Gastroesophageal sphincter (tissue), 4 donors: ENCODE measurements at regions not wholly inside any gene's neighbourhood (a gene's known extent, or its start where the extent isn't known, plus 50 kb on each side); places are given as distances from the start of the nearest gene placed in this dataset.
A peak's percentile ranks its signal among the peaks of the same experiment; 100 is the strongest.

ENCODE experiments used
- ATAC-seq: fragments of 150-250 bp; one replicate; pipeline ENCODE4 v1.9.1; 2016; ENCODE audit warnings: mild to moderate bottlenecking, moderate library complexity
- H3K27ac ChIP-seq, 4 donors: fragments of 200-600 bp; sonication (generic) in 3 of 4; 1 replicate in 3 of 4; 2 replicates in 1 of 4; pipeline ENCODE4 v1.5.1; 2016 to 2019
- H3K27me3 ChIP-seq: fragments of 200-600 bp; sonication (generic); one replicate; pipeline ENCODE4 v1.5.1; 2019
- H3K36me3 ChIP-seq, 2 donors: fragments of 200-600 bp; sonication (generic); one replicate each; pipeline ENCODE4 v1.5.1; 2019; ENCODE audit warnings: control low read depth in 1 of 2
- H3K4me1 ChIP-seq, 3 donors: fragments of 200-600 bp; sonication (generic); 1 replicate in 2 of 3; 2 replicates in 1 of 3; pipeline ENCODE4 v1.5.1; 2016 to 2019; ENCODE audit warnings: control low read depth in 2 of 3
- H3K4me3 ChIP-seq, 2 donors: fragments of 200-600 bp; sonication (generic); one replicate each; pipeline ENCODE4 v1.5.1; 2019; ENCODE audit warnings: mild to moderate bottlenecking in 1 of 2, moderate library complexity in 1 of 2
- H3K9me3 ChIP-seq, 3 donors: fragments of 200-600 bp; sonication (generic); one replicate each; pipeline ENCODE4 v1.5.1; 2017 to 2019; ENCODE audit warnings: control low read depth in 2 of 3
- CTCF ChIP-seq, 4 experiments: fragments of 200-600 bp in 2 of 4; fragments of 450-650 bp in 2 of 4; sonication (generic) in 1 of 4; IDR thresholded peaks; one replicate each; pipeline ENCODE4 v1.5.1; 2017 to 2019; ENCODE audit warnings: antibody characterized with exemption in 4 of 4, mild to moderate bottlenecking in 2 of 4, moderate library complexity in 2 of 4
- EP300 ChIP-seq: sonication (generic); formaldehyde crosslinking; IDR thresholded peaks from one replicate; pipeline ENCODE4 v1.6.1; 2017; ENCODE audit warnings: antibody characterized with exemption, mild to moderate bottlenecking
- POLR2A ChIP-seq, 2 donors: fragments of 450-650 bp; IDR thresholded peaks; one replicate each; pipeline ENCODE4 v1.6.1; 2017; ENCODE audit warnings: antibody characterized with exemption in 2 of 2, mild to moderate bottlenecking in 2 of 2, moderate library complexity in 1 of 2
- POLR2AphosphoS5 ChIP-seq: sonication (generic); formaldehyde crosslinking; IDR thresholded peaks from one replicate; pipeline ENCODE4 v1.6.1; 2017; ENCODE audit warnings: antibody characterized with exemption
- WGBS, 2 donors: methylation state at CpG; one replicate each; pipeline ENCODE4 v1.1.5; 2018; ENCODE audit warnings: low coverage in 1 of 2; 5-methylcytosine and 5-hydroxymethylcytosine counted together

- H3K36me3 ChIP-seq, result no peaks in the 10 kb centered on the region
- TF ChIP-seq EP300, result no peak
- no peak for TF ChIP-seq CTCF (IDR thresholded peaks at IDR 0.05)
- no peak for TF ChIP-seq POLR2A (IDR thresholded peaks at IDR 0.05)
- no peak for TF ChIP-seq POLR2AphosphoS5
- no peaks in the 10 kb centered on the region for H3K27me3 ChIP-seq
- ATAC-seq, result no peak
- H3K27ac ChIP-seq, result no peak overlapping the region
- no peaks in the 10 kb centered on the region for H3K9me3 ChIP-seq
- H3K4me3 ChIP-seq, result no peak overlapping the region
- H3K4me1 ChIP-seq, result peaks cover 0 to 7% (median 0%) of the 10 kb centered on the region in 3 donors
- WGBS, 2 donors, result 45 to 51% methylated on average over 6 of the region's 6 CpGs
Measured at GRCh38 chr15:70569714-70570231, 193.6 kb downstream of the UACA start.

GRCh38 chr15:70569091-70569713, 194.2 kb downstream of the UACA start:
- TF ChIP-seq POLR2A (IDR thresholded peaks at IDR 0.05), result no peak
- peak in 3 of 4 experiments; percentile 36 to 61 (median 59) for TF ChIP-seq CTCF (IDR thresholded peaks at IDR 0.05)
- no peak for TF ChIP-seq POLR2AphosphoS5
- no peak for TF ChIP-seq EP300
- no peaks in the 10 kb centered on the region for H3K27me3 ChIP-seq
- H3K27ac ChIP-seq, result no peak overlapping the region
- 39 to 49% methylated on average over 2 to 3 of the region's 4 CpGs for WGBS, 2 donors
- H3K36me3 ChIP-seq, result no peaks in the 10 kb centered on the region
- no peaks in the 10 kb centered on the region for H3K9me3 ChIP-seq
- peaks cover 0 to 7% (median 0%) of the 10 kb centered on the region in 3 donors for H3K4me1 ChIP-seq
- ATAC-seq, result no peak
- no peak overlapping the region for H3K4me3 ChIP-seq

- H3K36me3 ChIP-seq, result no peaks in the 10 kb centered on the region
- H3K9me3 ChIP-seq, result no peaks in the 10 kb centered on the region
- peaks cover 0 to 7% (median 0%) of the 10 kb centered on the region in 3 donors for H3K4me1 ChIP-seq
- no peak for ATAC-seq
- WGBS, 2 donors, result no CpG with 5 or more reads among the region's 11 CpGs
- no peak overlapping the region for H3K4me3 ChIP-seq
- H3K27me3 ChIP-seq, result peaks cover 16% of the 10 kb centered on the region
- no peak for TF ChIP-seq CTCF (IDR thresholded peaks at IDR 0.05)
- no peak for TF ChIP-seq POLR2AphosphoS5
- no peak for TF ChIP-seq POLR2A (IDR thresholded peaks at IDR 0.05)
- TF ChIP-seq EP300, result no peak
- H3K27ac ChIP-seq, result no peak overlapping the region
Measured at GRCh38 chr15:70566989-70567388, 196.4 kb downstream of the UACA start.

GRCh38 chr15:70566047-70566835, 197.1 kb downstream of the UACA start:
- Histone ChIP-seq H3K27me3 (peaks cover 22% of the 10 kb centered on the region), H3K4me1 (peaks cover 0 to 7% (median 0%) of the 10 kb centered on the region in 3 donors), H3K27ac (no peak overlapping the region), H3K36me3 (no peaks in the 10 kb centered on the region), H3K9me3 (no peaks in the 10 kb centered on the region), H3K4me3 (no peak overlapping the region)
- no peak for ATAC-seq
- TF ChIP-seq POLR2A (IDR thresholded peaks at IDR 0.05) (no peak), POLR2AphosphoS5 (no peak), EP300 (no peak), CTCF (IDR thresholded peaks at IDR 0.05) (no peak)
- WGBS, 2 donors, result 60 to 61% methylated on average over 2 to 3 of the region's 14 CpGs
